GM19023 (cell line): ENCODE measurements at regions not wholly inside any gene's neighbourhood (a gene's known extent, or its start where the extent isn't known, plus 50 kb on each side); places are given as distances from the start of the nearest gene placed in this dataset.

Experiments used
- ATAC-seq: cut with Tn5 transposase; IDR thresholded peaks from one replicate; pipeline ENCODE4 v1.9.1; 2021; ENCODE audit warnings: mild to moderate bottlenecking, moderate library complexity; ENCODE audit not compliant: unreplicated experiment

- no peak for ATAC-seq
Measured at GRCh38 chr14:71648725-71649124, 283.5 kb upstream of the RGS6 start.

- ATAC-seq: no peak
Measured at GRCh38 chr14:71650187-71650755, 282.0 kb upstream of the RGS6 start.

GRCh38 chr14:71651228-71651627, 281.0 kb upstream of the RGS6 start:
- ATAC-seq: no peak

- no peak for ATAC-seq
Measured at GRCh38 chr14:71652368-71652767, 279.9 kb upstream of the RGS6 start.

GRCh38 chr14:71654810-71655209, 277.4 kb upstream of the RGS6 start:
- no peak for ATAC-seq

- no peak for ATAC-seq
Measured at GRCh38 chr14:71658261-71658860, 273.9 kb upstream of the RGS6 start.

- no peak for ATAC-seq
Measured at GRCh38 chr14:71659159-71659558, 273.1 kb upstream of the RGS6 start.

- no peak for ATAC-seq
Measured at GRCh38 chr14:71661441-71661840, 270.8 kb upstream of the RGS6 start.

- ATAC-seq: no peak
Measured at GRCh38 chr14:71662291-71662790, 269.9 kb upstream of the RGS6 start.

GRCh38 chr14:71665157-71665556, 267.1 kb upstream of the RGS6 start:
- ATAC-seq: no peak

- ATAC-seq: no peak
Measured at GRCh38 chr14:71665781-71666180, 266.4 kb upstream of the RGS6 start.

- no peak for ATAC-seq
Measured at GRCh38 chr14:71666571-71667145, 265.6 kb upstream of the RGS6 start.

GRCh38 chr14:71668186-71668912, 263.9 kb upstream of the RGS6 start:
- ATAC-seq: no peak

- ATAC-seq: no peak
Measured at GRCh38 chr14:71672596-71672995, 259.6 kb upstream of the RGS6 start.

GRCh38 chr14:71675126-71675899, 256.9 kb upstream of the RGS6 start:
- ATAC-seq: no peak

- ATAC-seq: no peak
Measured at GRCh38 chr14:71675900-71676287, 256.3 kb upstream of the RGS6 start.

GRCh38 chr14:71680736-71681387, 251.4 kb upstream of the RGS6 start:
- no peak for ATAC-seq

GRCh38 chr14:71682337-71682736, 249.9 kb upstream of the RGS6 start:
- no peak for ATAC-seq

- no peak for ATAC-seq
Measured at GRCh38 chr14:71684323-71684722, 247.9 kb upstream of the RGS6 start.

- no peak for ATAC-seq
Measured at GRCh38 chr14:71686677-71687076, 245.6 kb upstream of the RGS6 start.
